ENCODE measurements at regions not wholly inside any gene's neighbourhood (a gene's known extent, or its start where the extent isn't known, plus 50 kb on each side); places are given as distances from the start of the nearest gene placed in this dataset.
A peak's percentile ranks its signal among the peaks of the same experiment; 100 is the strongest.

DNA sequence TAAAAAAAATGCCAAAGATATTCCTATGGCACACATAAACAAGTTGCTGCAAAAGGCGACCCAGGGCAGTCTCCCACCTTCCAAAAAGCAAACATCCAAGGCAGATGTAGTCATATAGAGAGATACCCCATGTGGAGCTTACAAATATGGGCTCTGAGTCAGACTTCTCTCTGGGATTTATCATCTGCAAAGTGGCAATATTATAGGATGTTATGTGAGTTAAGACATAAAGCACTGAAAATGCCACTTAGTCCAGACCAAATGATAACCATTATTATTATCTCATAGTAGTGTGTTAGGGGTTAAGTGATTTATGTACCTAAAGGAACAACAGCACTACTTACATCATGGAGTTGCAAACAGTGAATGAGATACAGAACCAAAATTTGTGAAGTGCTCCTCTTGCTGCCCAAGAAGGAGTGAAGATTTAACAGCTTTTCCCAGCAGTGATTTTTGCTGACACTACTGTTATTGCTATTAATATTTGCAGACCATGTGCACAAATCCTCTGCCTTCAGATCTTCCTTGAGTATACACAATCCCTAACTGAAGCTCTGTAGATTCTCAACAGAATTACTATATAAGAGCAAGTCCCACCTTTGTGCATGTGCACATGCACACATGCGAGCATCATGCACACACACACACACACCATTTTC, 560.0 kb upstream of the SALL1 start:
- H3K36me3 ChIP-seq (replicated peaks in 1 of 2; ENCODE audit: control insufficient read depth in 1 of 2, insufficient read depth in 2 of 2, low read length in 2 of 2) = no peaks in the 10 kb centered on the region
- DNase-seq (ENCODE audit: low spot score) = no peak
- intact Hi-C loops (cut with micrococcal nuclease; ENCODE audit: unreplicated experiment) = loop anchor here (2.0 kb wide), 1 partner anchor 40 kb away; no protein-coding TSS in a partner anchor
- no peaks in the 10 kb centered on the region for H3K4me1 ChIP-seq (ENCODE audit: insufficient read depth, low read length)
- no TSS peak for BruUV-seq (replicated peaks)
- H3K4me2 ChIP-seq (ENCODE audit: low read depth, low read length) = no peak overlapping the region
- H3K9ac ChIP-seq (ENCODE audit: insufficient read depth, low read depth, low read length) = no peak overlapping the region
- no peaks in the 10 kb centered on the region for H3K79me2 ChIP-seq (ENCODE audit: insufficient read depth, low read length)
- 2% methylated on average over 2 of the region's 2 CpGs for WGBS (ENCODE audit: low lambda C conversion rate)
- no peak overlapping the region for H3K27ac ChIP-seq (ENCODE audit: extremely low read length, insufficient read depth, low read length)
- no peaks in the 10 kb centered on the region for H3K9me3 ChIP-seq (ENCODE audit: low read length)
- ChIA-PET CTCF (ENCODE audit: low intra/inter-chr PET ratio, low total read pairs) (no interaction called here), POLR2A (no interaction called here)
- no peak overlapping the region for H2AFZ ChIP-seq (ENCODE audit: low read length)
- H3K4me3 ChIP-seq (replicated peaks in 1 of 3; ENCODE audit: insufficient read depth in 1 of 3, low read depth in 2 of 3, low read length in 3 of 3) = no peak overlapping the region
- TF ChIP-seq MAFK (conservative IDR thresholded peaks at IDR 0.05 in 1 of 2, IDR thresholded peaks at IDR 0.05 in 1 of 2; ENCODE audit: low read length in 2 of 2) = peak; percentile 74 to 86
- no peak for TF ChIP-seq FOSL1 (CRISPR knock-in tag; IDR thresholded peaks at IDR 0.05; ENCODE audit: borderline replicate concordance)
- 0 out of 2 replicates have a peak, but pooled peaks have one; percentile 4 for TF ChIP-seq MNT (IDR thresholded peaks at IDR 0.05)
- no peak for TF ChIP-seq MED13 (CRISPR knock-in tag; IDR thresholded peaks at IDR 0.05)
- no peak for TF ChIP-seq PAF1 (CRISPR knock-in tag; IDR thresholded peaks at IDR 0.05)
- no peak for TF ChIP-seq MLLT10 (CRISPR knock-in tag; IDR thresholded peaks at IDR 0.05)
- no peak for TF ChIP-seq ZFP37 (CRISPR knock-in tag; IDR thresholded peaks at IDR 0.05; ENCODE audit: borderline replicate concordance)
- peak; percentile 84 for TF ChIP-seq MAFF (IDR thresholded peaks at IDR 0.05; ENCODE audit: low read depth, low read length)
- no peak for TF ChIP-seq ZSCAN31 (CRISPR knock-in tag; IDR thresholded peaks at IDR 0.05; ENCODE audit: low read depth)
- TF ChIP-seq, protein P1, sequence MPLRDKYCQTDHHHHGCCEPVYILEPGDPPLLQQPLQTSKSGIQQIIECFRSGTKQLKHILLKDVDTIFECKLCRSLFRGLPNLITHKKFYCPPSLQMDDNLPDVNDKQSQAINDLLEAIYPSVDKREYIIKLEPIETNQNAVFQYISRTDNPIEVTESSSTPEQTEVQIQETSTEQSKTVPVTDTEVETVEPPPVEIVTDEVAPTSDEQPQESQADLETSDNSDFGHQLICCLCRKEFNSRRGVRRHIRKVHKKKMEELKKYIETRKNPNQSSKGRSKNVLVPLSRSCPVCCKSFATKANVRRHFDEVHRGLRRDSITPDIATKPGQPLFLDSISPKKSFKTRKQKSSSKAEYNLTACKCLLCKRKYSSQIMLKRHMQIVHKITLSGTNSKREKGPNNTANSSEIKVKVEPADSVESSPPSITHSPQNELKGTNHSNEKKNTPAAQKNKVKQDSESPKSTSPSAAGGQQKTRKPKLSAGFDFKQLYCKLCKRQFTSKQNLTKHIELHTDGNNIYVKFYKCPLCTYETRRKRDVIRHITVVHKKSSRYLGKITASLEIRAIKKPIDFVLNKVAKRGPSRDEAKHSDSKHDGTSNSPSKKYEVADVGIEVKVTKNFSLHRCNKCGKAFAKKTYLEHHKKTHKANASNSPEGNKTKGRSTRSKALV (CRISPR knock-in tag; IDR thresholded peaks at IDR 0.05) = no peak
- ATAC-seq = no peak
- in situ Hi-C loops (cut with HindIII; ENCODE audit: extremely low pct_ligation_motif_present, low pct_unique_long_range_greater_than_20kb) = no loop called here
- no peaks in the 10 kb centered on the region for H4K20me1 ChIP-seq (ENCODE audit: insufficient read depth, low read length)
- H3K27me3 ChIP-seq (ENCODE audit: control insufficient read depth in 1 of 2, insufficient read depth in 2 of 2, low read length in 2 of 2) = no peaks in the 10 kb centered on the region
- no peak for FAIRE-seq
